ENCODE measurements at regions not wholly inside any gene's neighbourhood (a gene's known extent, or its start where the extent isn't known, plus 50 kb on each side); places are given as distances from the start of the nearest gene placed in this dataset.

GRCh38 chr15:70270752-70271111 lies 173.0 kb upstream of the TLE3 start:
- Histone ChIP-seq H3K27ac (ENCODE audit: insufficient read depth, low read length) (no peak overlapping the region), H3K4me1 (ENCODE audit: control insufficient read depth, extremely low read depth, insufficient read depth, low read length) (peaks cover 16% of the 10 kb centered on the region), H3K9me3 (ENCODE audit: control insufficient read depth, insufficient read depth, low read depth, low read length) (no peaks in the 10 kb centered on the region), H3K9ac (ENCODE audit: insufficient read depth, low read length) (no peak overlapping the region), H2AFZ (ENCODE audit: low read length) (no peak overlapping the region), H3K79me2 (ENCODE audit: control insufficient read depth, insufficient read depth, low read length) (no peaks in the 10 kb centered on the region), H3K36me3 (ENCODE audit: control insufficient read depth, insufficient read depth, low read length) (no peaks in the 10 kb centered on the region), H4K20me1 (ENCODE audit: control insufficient read depth, extremely low read depth, insufficient read depth, low read length) (no peaks in the 10 kb centered on the region), H3K4me2 (ENCODE audit: extremely low read depth, insufficient read depth, low read length) (no peak overlapping the region), H3K4me3 (replicated peaks in 1 of 4; ENCODE audit: control extremely low read depth in 1 of 4, insufficient read depth in 1 of 4, low read depth in 3 of 4, low read length in 4 of 4) (no peak overlapping the region), H3K27me3 (ENCODE audit: control insufficient read depth, insufficient read depth, low read length) (no peaks in the 10 kb centered on the region)
- DNase-seq (ENCODE audit: low read depth in 2 of 2): no peak
- TF ChIP-seq EZH2 (IDR thresholded peaks at IDR 0.05; ENCODE audit: low read length, missing control alignments): no peak
- no peak for TF ChIP-seq CTCF (conservative IDR thresholded peaks at IDR 0.05 in 1 of 2, IDR thresholded peaks at IDR 0.05 in 1 of 2; ENCODE audit: low read depth in 1 of 2, low read length in 2 of 2)

- H4K20me1 ChIP-seq (ENCODE audit: control insufficient read depth, extremely low read depth, insufficient read depth, low read length): no peaks in the 10 kb centered on the region
- no peaks in the 10 kb centered on the region for H3K36me3 ChIP-seq (ENCODE audit: control insufficient read depth, insufficient read depth, low read length)
- DNase-seq (ENCODE audit: low read depth in 2 of 2): no peak
- no peak overlapping the region for H3K4me2 ChIP-seq (ENCODE audit: extremely low read depth, insufficient read depth, low read length)
- no peak overlapping the region for H2AFZ ChIP-seq (ENCODE audit: low read length)
- no peaks in the 10 kb centered on the region for H3K27me3 ChIP-seq (ENCODE audit: control insufficient read depth, insufficient read depth, low read length)
- TF ChIP-seq EZH2 (IDR thresholded peaks at IDR 0.05; ENCODE audit: low read length, missing control alignments) (no peak), CTCF (conservative IDR thresholded peaks at IDR 0.05 in 1 of 2, IDR thresholded peaks at IDR 0.05 in 1 of 2; ENCODE audit: low read depth in 1 of 2, low read length in 2 of 2) (no peak)
- no peak overlapping the region for H3K27ac ChIP-seq (ENCODE audit: insufficient read depth, low read length)
- no peaks in the 10 kb centered on the region for H3K79me2 ChIP-seq (ENCODE audit: control insufficient read depth, insufficient read depth, low read length)
- H3K9ac ChIP-seq (ENCODE audit: insufficient read depth, low read length): no peak overlapping the region
- H3K9me3 ChIP-seq (ENCODE audit: control insufficient read depth, insufficient read depth, low read depth, low read length): no peaks in the 10 kb centered on the region
- H3K4me3 ChIP-seq (replicated peaks in 1 of 4; ENCODE audit: control extremely low read depth in 1 of 4, insufficient read depth in 1 of 4, low read depth in 3 of 4, low read length in 4 of 4): no peak overlapping the region
- peaks cover 16% of the 10 kb centered on the region for H3K4me1 ChIP-seq (ENCODE audit: control insufficient read depth, extremely low read depth, insufficient read depth, low read length)
Measured at GRCh38 chr15:70269991-70270751, 172.5 kb upstream of the TLE3 start.

GRCh38 chr15:70269311-70269911 lies 171.7 kb upstream of the TLE3 start:
- Histone ChIP-seq H3K27me3 (ENCODE audit: control insufficient read depth, insufficient read depth, low read length) (no peaks in the 10 kb centered on the region), H3K27ac (ENCODE audit: insufficient read depth, low read length) (no peak overlapping the region), H3K36me3 (ENCODE audit: control insufficient read depth, insufficient read depth, low read length) (no peaks in the 10 kb centered on the region), H3K4me3 (replicated peaks in 1 of 4; ENCODE audit: control extremely low read depth in 1 of 4, insufficient read depth in 1 of 4, low read depth in 3 of 4, low read length in 4 of 4) (no peak overlapping the region), H3K4me2 (ENCODE audit: extremely low read depth, insufficient read depth, low read length) (no peak overlapping the region), H3K4me1 (ENCODE audit: control insufficient read depth, extremely low read depth, insufficient read depth, low read length) (peaks cover 16% of the 10 kb centered on the region), H4K20me1 (ENCODE audit: control insufficient read depth, extremely low read depth, insufficient read depth, low read length) (no peaks in the 10 kb centered on the region), H3K9ac (ENCODE audit: insufficient read depth, low read length) (no peak overlapping the region), H3K9me3 (ENCODE audit: control insufficient read depth, insufficient read depth, low read depth, low read length) (no peaks in the 10 kb centered on the region), H2AFZ (ENCODE audit: low read length) (no peak overlapping the region), H3K79me2 (ENCODE audit: control insufficient read depth, insufficient read depth, low read length) (no peaks in the 10 kb centered on the region)
- no peak for DNase-seq (ENCODE audit: low read depth in 2 of 2)
- TF ChIP-seq EZH2 (IDR thresholded peaks at IDR 0.05; ENCODE audit: low read length, missing control alignments) (no peak), CTCF (conservative IDR thresholded peaks at IDR 0.05 in 1 of 2, IDR thresholded peaks at IDR 0.05 in 1 of 2; ENCODE audit: low read depth in 1 of 2, low read length in 2 of 2) (no peak)
